B cell (primary cell): ENCODE measurements at regions not wholly inside any gene's neighbourhood (a gene's known extent, or its start where the extent isn't known, plus 50 kb on each side); places are given as distances from the start of the nearest gene placed in this dataset.

ENCODE experiments used
- EZH2 ChIP-seq: IDR thresholded peaks from 2 replicates; pipeline ENCODE4 v1.6.1; 2012; ENCODE audit warnings: borderline replicate concordance, low read depth, mild to moderate bottlenecking, moderate library complexity, low read length; ENCODE audit not compliant: insufficient read depth, poor library complexity, severe bottlenecking
- TF ChIP-seq, protein P1 (sequence below): fragments of 200-600 bp; IDR thresholded peaks from one replicate; pipeline ENCODE4 v1.8.0; 2022; ENCODE audit warnings: antibody characterized with exemption, mild to moderate bottlenecking

GRCh38 chr2:149986861-149987260 lies 399.3 kb upstream of the MMADHC start:
- no peak for TF ChIP-seq EZH2
- TF ChIP-seq, protein P1, sequence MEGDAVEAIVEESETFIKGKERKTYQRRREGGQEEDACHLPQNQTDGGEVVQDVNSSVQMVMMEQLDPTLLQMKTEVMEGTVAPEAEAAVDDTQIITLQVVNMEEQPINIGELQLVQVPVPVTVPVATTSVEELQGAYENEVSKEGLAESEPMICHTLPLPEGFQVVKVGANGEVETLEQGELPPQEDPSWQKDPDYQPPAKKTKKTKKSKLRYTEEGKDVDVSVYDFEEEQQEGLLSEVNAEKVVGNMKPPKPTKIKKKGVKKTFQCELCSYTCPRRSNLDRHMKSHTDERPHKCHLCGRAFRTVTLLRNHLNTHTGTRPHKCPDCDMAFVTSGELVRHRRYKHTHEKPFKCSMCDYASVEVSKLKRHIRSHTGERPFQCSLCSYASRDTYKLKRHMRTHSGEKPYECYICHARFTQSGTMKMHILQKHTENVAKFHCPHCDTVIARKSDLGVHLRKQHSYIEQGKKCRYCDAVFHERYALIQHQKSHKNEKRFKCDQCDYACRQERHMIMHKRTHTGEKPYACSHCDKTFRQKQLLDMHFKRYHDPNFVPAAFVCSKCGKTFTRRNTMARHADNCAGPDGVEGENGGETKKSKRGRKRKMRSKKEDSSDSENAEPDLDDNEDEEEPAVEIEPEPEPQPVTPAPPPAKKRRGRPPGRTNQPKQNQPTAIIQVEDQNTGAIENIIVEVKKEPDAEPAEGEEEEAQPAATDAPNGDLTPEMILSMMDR, result no peak
